NT2/D1 (cell line): ENCODE measurements at regions not wholly inside any gene's neighbourhood (a gene's known extent, or its start where the extent isn't known, plus 50 kb on each side); places are given as distances from the start of the nearest gene placed in this dataset.
"Not testable (repeated sequence)": the region's sequence is repeated elsewhere in the genome, so short reads cannot be mapped to it uniquely, and the experiment has no call there.

Experiments
- DNase-seq: peaks from one replicate; pipeline ENCODE4 v3.0.0-alpha.2; 2011; ENCODE audit warnings: low read depth, low spot score
- H3K27me3 ChIP-seq: 2 replicates; pipeline ENCODE4 v1.6.0; 2011; ENCODE audit warnings: mild to moderate bottlenecking; ENCODE audit not compliant: insufficient read length, insufficient read depth
- H3K36me3 ChIP-seq: 2 replicates; pipeline ENCODE4 v1.6.1; 2011; ENCODE audit warnings: mild to moderate bottlenecking, low read length, mixed read lengths; ENCODE audit not compliant: insufficient read depth, insufficient read length
- H3K4me1 ChIP-seq: 2 replicates; pipeline ENCODE4 v1.5.1; 2011; ENCODE audit not compliant: insufficient read depth, insufficient read length
- H3K4me3 ChIP-seq: 2 replicates; pipeline ENCODE4 v1.5.1; 2011; ENCODE audit warnings: low read depth; ENCODE audit not compliant: insufficient read length
- H3K9ac ChIP-seq: 2 replicates; pipeline ENCODE4 v1.6.0; 2011; ENCODE audit warnings: low read depth; ENCODE audit not compliant: insufficient read length
- H3K9me3 ChIP-seq: 2 replicates; pipeline ENCODE4 v1.5.1; 2011; ENCODE audit warnings: mild to moderate bottlenecking, low read length; ENCODE audit not compliant: insufficient read depth
- SUZ12 ChIP-seq: IDR thresholded peaks from 2 replicates; pipeline ENCODE4 v1.6.1; 2011; ENCODE audit not compliant: insufficient read length, insufficient read depth; ENCODE audit errors: extremely low read depth
- YY1 ChIP-seq: IDR thresholded peaks from 2 replicates; pipeline ENCODE4 v1.6.1; 2011; ENCODE audit not compliant: insufficient read length, insufficient read depth
- ZNF274 ChIP-seq: IDR thresholded peaks from 2 replicates; pipeline ENCODE4 v1.6.1; 2011; ENCODE audit warnings: mild to moderate bottlenecking, low read depth, low read length

GRCh38 chr11:91296629-91297028, 928.0 kb upstream of the FAT3 start:
- Histone ChIP-seq H3K4me3 (no peak overlapping the region), H3K4me1 (no peaks in the 10 kb centered on the region), H3K36me3 (no peaks in the 10 kb centered on the region), H3K27me3 (no peaks in the 10 kb centered on the region), H3K9ac (no peak overlapping the region), H3K9me3 (no peaks in the 10 kb centered on the region)
- no peak for TF ChIP-seq ZNF274
- DNase-seq, result no peak

DNA sequence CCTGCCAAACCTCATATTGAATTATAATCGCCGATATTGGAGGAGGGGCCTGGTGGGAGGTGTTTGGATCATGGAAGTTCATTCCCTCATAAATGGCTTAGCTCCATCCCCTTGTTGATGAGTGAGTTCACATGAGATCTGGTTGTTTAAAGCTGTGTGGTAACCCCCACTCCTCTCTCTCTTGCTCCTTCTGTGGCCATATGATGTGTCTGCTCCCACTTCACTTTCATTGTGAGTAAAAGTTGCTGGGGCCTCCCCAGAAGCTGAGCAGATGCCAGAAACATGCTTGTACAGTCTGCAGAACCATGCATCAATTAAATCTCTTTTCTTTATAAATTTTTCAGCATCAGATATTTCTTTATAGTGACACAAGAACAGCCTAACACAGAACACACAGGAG, 929.0 kb upstream of the FAT3 start:
- no peaks in the 10 kb centered on the region for H3K27me3 ChIP-seq
- H3K9ac ChIP-seq, result no peak overlapping the region
- no peak for DNase-seq
- H3K4me3 ChIP-seq, result no peak overlapping the region
- no peaks in the 10 kb centered on the region for H3K4me1 ChIP-seq
- TF ChIP-seq ZNF274 (no peak), YY1 (no peak), SUZ12 (no peak)
- H3K9me3 ChIP-seq, result no peaks in the 10 kb centered on the region
- H3K36me3 ChIP-seq, result no peaks in the 10 kb centered on the region

- H3K36me3 ChIP-seq, result no peaks in the 10 kb centered on the region
- no peak overlapping the region for H3K4me3 ChIP-seq
- DNase-seq, result no peak
- H3K9me3 ChIP-seq, result no peaks in the 10 kb centered on the region
- no peaks in the 10 kb centered on the region for H3K27me3 ChIP-seq
- no peaks in the 10 kb centered on the region for H3K4me1 ChIP-seq
- TF ChIP-seq SUZ12 (no peak), YY1 (no peak), ZNF274 (no peak)
- H3K9ac ChIP-seq, result no peak overlapping the region
Observed at GRCh38 chr11:91293119-91293518, 931.5 kb upstream of the FAT3 start.

- Histone ChIP-seq H3K36me3 (no peaks in the 10 kb centered on the region), H3K4me3 (no peak overlapping the region), H3K4me1 (no peaks in the 10 kb centered on the region), H3K9ac (no peak overlapping the region), H3K9me3 (no peaks in the 10 kb centered on the region), H3K27me3 (no peaks in the 10 kb centered on the region)
- DNase-seq, result no peak
- TF ChIP-seq SUZ12 (no peak), YY1 (no peak), ZNF274 (no peak)
Observed at GRCh38 chr11:91272089-91272488, 952.5 kb upstream of the FAT3 start.

DNA sequence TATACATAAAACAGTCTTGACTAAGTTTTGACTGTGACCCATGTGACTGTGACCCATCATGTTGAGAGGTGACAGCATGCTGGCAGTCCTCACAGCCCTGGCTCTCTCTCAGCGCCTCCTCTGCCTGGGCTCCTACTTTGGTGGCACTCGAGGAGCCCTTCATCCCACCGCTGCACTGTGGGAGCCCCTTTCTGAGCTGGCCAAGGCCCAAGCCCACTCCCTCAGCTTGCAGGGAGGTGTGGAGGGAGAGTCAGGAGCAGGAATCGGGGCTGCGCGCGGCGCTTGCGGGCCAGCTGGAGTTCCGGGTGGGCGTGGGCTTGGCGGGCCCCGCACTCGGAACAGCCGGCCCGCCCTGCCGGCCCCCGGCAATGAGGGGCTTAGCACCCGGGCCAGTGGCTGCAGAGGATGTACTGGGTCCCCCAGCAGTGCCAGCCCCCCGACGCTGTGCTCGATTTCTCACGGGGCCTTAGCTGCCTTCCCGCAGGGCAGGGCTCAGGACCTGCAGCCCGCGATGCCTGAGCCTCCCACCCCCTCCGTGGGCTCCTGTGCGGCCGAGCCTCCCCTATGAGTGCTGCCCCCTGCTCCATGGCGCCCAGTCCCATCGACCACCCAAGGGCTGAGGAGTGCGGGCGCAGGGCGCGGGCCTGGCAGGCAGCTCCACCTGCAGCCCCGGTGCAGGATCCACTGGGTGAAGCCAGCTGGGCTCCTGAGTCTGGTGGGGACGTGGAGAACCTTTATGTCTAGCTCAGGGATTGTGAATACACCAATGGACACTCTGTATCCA, 955.9 kb upstream of the FAT3 start:
- H3K4me3 ChIP-seq, H3K27me3 ChIP-seq, H3K9me3 ChIP-seq, DNase-seq, H3K36me3 ChIP-seq, H3K9ac ChIP-seq, H3K4me1 ChIP-seq: not testable (repeated sequence)

DNA sequence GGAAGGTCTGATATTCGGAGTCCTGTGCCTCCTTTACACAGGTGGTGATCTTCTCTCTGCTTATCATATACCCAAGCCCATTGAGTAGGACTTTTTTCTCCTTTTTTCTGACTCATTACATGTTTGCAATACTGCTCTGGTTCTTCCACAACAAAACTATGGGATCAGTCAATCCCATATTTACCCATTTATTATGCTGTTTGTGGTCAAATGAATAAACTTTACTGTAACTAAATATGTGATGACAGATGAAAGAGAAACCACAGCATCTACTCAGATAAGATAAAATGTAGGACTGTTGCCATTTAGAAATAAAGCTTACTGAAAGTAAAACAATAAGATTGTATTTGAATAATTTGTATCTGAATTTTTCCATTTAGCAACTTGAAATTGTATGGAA, 958.7 kb upstream of the FAT3 start:
- H3K9me3 ChIP-seq, result no peaks in the 10 kb centered on the region
- H3K9ac ChIP-seq, result no peak overlapping the region
- H3K4me3 ChIP-seq, result no peak overlapping the region
- H3K27me3 ChIP-seq, result no peaks in the 10 kb centered on the region
- TF ChIP-seq SUZ12 (no peak), ZNF274 (no peak), YY1 (no peak)
- no peaks in the 10 kb centered on the region for H3K36me3 ChIP-seq
- DNase-seq, result no peak
- no peaks in the 10 kb centered on the region for H3K4me1 ChIP-seq

- TF ChIP-seq ZNF274 (no peak), YY1 (no peak), SUZ12 (no peak)
- no peak for DNase-seq
- no peak overlapping the region for H3K4me3 ChIP-seq
- H3K9ac ChIP-seq, result no peak overlapping the region
- H3K27me3 ChIP-seq, result no peaks in the 10 kb centered on the region
- no peaks in the 10 kb centered on the region for H3K4me1 ChIP-seq
- no peaks in the 10 kb centered on the region for H3K9me3 ChIP-seq
- no peaks in the 10 kb centered on the region for H3K36me3 ChIP-seq
Observed at GRCh38 chr11:91264481-91264880, 960.1 kb upstream of the FAT3 start.
